ENCODE measurements at regions not wholly inside any gene's neighbourhood (a gene's known extent, or its start where the extent isn't known, plus 50 kb on each side); places are given as distances from the start of the nearest gene placed in this dataset.

- no peak for DNase-seq
Observed at GRCh38 chr7:31456646-31457368, 57.1 kb upstream of the ITPRID1 start.

GRCh38 chr7:31457551-31457950 lies 56.3 kb upstream of the ITPRID1 start:
- no peak for DNase-seq

- DNase-seq = no peak
Observed at GRCh38 chr7:31458203-31458602, 55.7 kb upstream of the ITPRID1 start.

GRCh38 chr7:31462636-31463035 lies 51.3 kb upstream of the ITPRID1 start:
- no peak for DNase-seq

All from fibroblast of skin of abdomen (primary cell).